Body of pancreas (tissue), 4 donors: ENCODE measurements at regions not wholly inside any gene's neighbourhood (a gene's known extent, or its start where the extent isn't known, plus 50 kb on each side); places are given as distances from the start of the nearest gene placed in this dataset.

Source experiments
- ATAC-seq: fragments of 150-250 bp; one replicate; pipeline ENCODE4 v1.9.1; 2016
- DNase-seq, 4 donors: peaks; one replicate each; pipeline ENCODE4 v3.0.0-alpha.2; 2019
- H3K27ac ChIP-seq, 4 donors: fragments of 200-600 bp; sonication (generic); 1 replicate in 3 of 4; 2 replicates in 1 of 4; pipeline versions ENCODE4 v1.5.1 to v1.6.1; 2016 to 2019; ENCODE audit warnings: mild to moderate bottlenecking in 1 of 4, mixed read lengths in 1 of 4, moderate library complexity in 1 of 4
- H3K27me3 ChIP-seq, 2 donors: fragments of 200-600 bp; sonication (generic); one replicate each; pipeline ENCODE4 v1.6.0; 2016; ENCODE audit warnings: mild to moderate bottlenecking in 1 of 2
- H3K36me3 ChIP-seq, 2 donors: fragments of 200-600 bp; sonication (generic); replicated peaks in 1 of 2; 2 replicates each; pipeline ENCODE4 v1.5.1; 2016; ENCODE audit warnings: low read depth in 2 of 2; ENCODE audit not compliant: insufficient read depth in 1 of 2
- H3K4me1 ChIP-seq: fragments of 200-600 bp; sonication (generic); one replicate; pipeline ENCODE4 v1.6.0; 2016
- H3K4me3 ChIP-seq, 2 donors: fragments of 200-600 bp; sonication (generic); 1 replicate in 1 of 2; 2 replicates in 1 of 2; pipeline ENCODE4 v1.5.1; 2016 to 2019
- H3K9me3 ChIP-seq, 3 donors: fragments of 200-600 bp; sonication (generic); 1 replicate in 2 of 3; 2 replicates in 1 of 3; pipeline ENCODE4 v1.5.1; 2016
- POLR2A ChIP-seq, 3 donors: fragments of 450-650 bp; IDR thresholded peaks; one replicate each; pipeline ENCODE4 v1.6.1; 2016; ENCODE audit warnings: antibody characterized with exemption in 3 of 3, mild to moderate bottlenecking in 2 of 3
- WGBS, 2 donors: methylation state at CpG; one replicate each; pipeline ENCODE4 v1.1.5; 2017; 5-methylcytosine and 5-hydroxymethylcytosine counted together
- intact Hi-C: fragments of 100-400 bp; cut with DNase I; formaldehyde crosslinking; loops from one replicate; pipeline ENCODE4 v1.15.1; 2023
- TF ChIP-seq, protein P1 (sequence below), 7 experiments: fragments of 450-650 bp in 4 of 7; fragments of 200-600 bp in 3 of 7; sonication (generic) in 3 of 7; IDR thresholded peaks; one replicate each; pipeline ENCODE4 v1.5.1; 2016 to 2019; ENCODE audit warnings: antibody characterized with exemption in 7 of 7

- H3K4me3 ChIP-seq, result no peak overlapping the region
- H3K9me3 ChIP-seq, result no peaks in the 10 kb centered on the region
- no peaks in the 10 kb centered on the region for H3K27me3 ChIP-seq
- WGBS, 2 donors, result 65 to 71% methylated on average over 1 of the region's 1 CpG
- H3K4me1 ChIP-seq, result no peaks in the 10 kb centered on the region
- no peak for DNase-seq
- TF ChIP-seq, protein P1, sequence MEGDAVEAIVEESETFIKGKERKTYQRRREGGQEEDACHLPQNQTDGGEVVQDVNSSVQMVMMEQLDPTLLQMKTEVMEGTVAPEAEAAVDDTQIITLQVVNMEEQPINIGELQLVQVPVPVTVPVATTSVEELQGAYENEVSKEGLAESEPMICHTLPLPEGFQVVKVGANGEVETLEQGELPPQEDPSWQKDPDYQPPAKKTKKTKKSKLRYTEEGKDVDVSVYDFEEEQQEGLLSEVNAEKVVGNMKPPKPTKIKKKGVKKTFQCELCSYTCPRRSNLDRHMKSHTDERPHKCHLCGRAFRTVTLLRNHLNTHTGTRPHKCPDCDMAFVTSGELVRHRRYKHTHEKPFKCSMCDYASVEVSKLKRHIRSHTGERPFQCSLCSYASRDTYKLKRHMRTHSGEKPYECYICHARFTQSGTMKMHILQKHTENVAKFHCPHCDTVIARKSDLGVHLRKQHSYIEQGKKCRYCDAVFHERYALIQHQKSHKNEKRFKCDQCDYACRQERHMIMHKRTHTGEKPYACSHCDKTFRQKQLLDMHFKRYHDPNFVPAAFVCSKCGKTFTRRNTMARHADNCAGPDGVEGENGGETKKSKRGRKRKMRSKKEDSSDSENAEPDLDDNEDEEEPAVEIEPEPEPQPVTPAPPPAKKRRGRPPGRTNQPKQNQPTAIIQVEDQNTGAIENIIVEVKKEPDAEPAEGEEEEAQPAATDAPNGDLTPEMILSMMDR (IDR thresholded peaks at IDR 0.05), result no peak
- TF ChIP-seq POLR2A (IDR thresholded peaks at IDR 0.05), result no peak
- H3K27ac ChIP-seq, result no peak overlapping the region
- H3K36me3 ChIP-seq, result no peaks in the 10 kb centered on the region
- intact Hi-C loops, result no loop called here
- ATAC-seq, result no peak
Measured at GRCh38 chr13:84481958-84482357, 599.7 kb upstream of the SLITRK1 start.

DNA sequence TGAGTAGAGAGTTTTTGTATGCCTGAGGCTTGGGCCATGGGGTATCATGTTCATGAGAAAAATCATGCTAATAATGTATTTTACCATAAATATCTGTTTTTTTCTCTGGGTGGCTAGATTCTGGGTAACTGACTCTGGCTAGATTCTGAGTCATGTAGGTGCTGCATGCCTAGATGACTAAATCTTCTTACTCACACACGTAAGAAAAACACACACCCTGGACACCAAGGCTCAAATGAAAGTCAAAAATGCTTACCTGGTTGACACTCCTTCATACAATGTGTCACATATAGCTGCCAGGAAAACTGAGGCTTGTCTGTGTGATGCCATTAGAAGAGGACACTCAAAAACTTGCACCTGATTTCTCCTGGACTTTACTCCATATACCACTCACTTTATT, 597.4 kb upstream of the SLITRK1 start:
- Histone ChIP-seq H3K9me3 (no peaks in the 10 kb centered on the region), H3K27ac (no peak overlapping the region), H3K36me3 (no peaks in the 10 kb centered on the region), H3K4me3 (no peak overlapping the region), H3K27me3 (no peaks in the 10 kb centered on the region), H3K4me1 (no peaks in the 10 kb centered on the region)
- intact Hi-C loops, result no loop called here
- DNase-seq (no peak), ATAC-seq (no peak)
- 74 to 87% methylated on average over 1 of the region's 1 CpG for WGBS, 2 donors
- no peak for TF ChIP-seq POLR2A (IDR thresholded peaks at IDR 0.05)
- TF ChIP-seq, protein P1 (IDR thresholded peaks at IDR 0.05), result no peak

DNA sequence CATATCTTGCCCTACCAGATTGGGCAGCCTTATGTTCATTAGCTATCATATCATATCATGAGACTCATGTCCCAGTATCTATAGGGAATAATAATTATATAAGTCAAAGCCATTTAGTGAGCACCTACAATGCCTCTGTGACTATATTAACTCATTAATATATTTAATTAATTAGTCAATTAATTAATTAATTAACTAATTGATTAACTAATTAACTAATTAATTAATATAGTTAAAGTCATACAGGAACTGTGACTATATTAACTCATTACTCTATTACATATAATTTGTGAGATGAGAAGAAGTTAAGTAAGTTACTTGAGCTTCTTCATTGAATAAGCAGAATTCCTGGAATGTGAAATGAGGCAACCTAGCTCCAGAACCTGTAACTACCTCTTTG, 588.3 kb upstream of the SLITRK1 start:
- H3K4me3 ChIP-seq, result no peak overlapping the region
- intact Hi-C loops, result no loop called here
- H3K4me1 ChIP-seq, result no peaks in the 10 kb centered on the region
- no peak for TF ChIP-seq POLR2A (IDR thresholded peaks at IDR 0.05)
- TF ChIP-seq, protein P1 (IDR thresholded peaks at IDR 0.05), result no peak
- H3K36me3 ChIP-seq, result no peaks in the 10 kb centered on the region
- no peak for ATAC-seq
- no peak overlapping the region for H3K27ac ChIP-seq
- H3K9me3 ChIP-seq, result no peaks in the 10 kb centered on the region
- no peaks in the 10 kb centered on the region for H3K27me3 ChIP-seq
- no peak for DNase-seq

GRCh38 chr13:84466461-84466860, 584.2 kb upstream of the SLITRK1 start:
- Histone ChIP-seq H3K9me3 (no peaks in the 10 kb centered on the region), H3K27ac (no peak overlapping the region), H3K4me1 (no peaks in the 10 kb centered on the region), H3K27me3 (no peaks in the 10 kb centered on the region), H3K36me3 (no peaks in the 10 kb centered on the region), H3K4me3 (no peak overlapping the region)
- DNase-seq (no peak), ATAC-seq (no peak)
- intact Hi-C loops, result no loop called here
- TF ChIP-seq, protein P1 (IDR thresholded peaks at IDR 0.05), result no peak
- TF ChIP-seq POLR2A (IDR thresholded peaks at IDR 0.05), result no peak

DNA sequence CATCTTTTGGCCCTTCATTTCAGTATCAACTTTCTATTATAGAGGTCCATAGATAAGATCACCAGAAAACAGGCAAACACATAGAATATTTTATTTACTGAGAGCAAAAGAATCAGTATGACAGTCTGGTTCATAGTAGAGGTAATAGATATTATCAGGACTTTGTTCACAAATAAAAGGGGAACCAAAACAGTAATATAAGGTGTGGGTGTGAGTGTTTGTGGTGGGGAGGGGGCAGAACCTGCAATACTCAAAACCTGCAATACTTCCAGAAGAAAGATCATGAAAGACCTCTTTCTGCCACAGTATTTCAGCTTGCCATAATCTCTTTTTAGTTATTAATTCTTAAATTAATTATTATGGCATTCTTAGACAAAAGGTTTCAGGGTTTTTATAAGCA, 578.7 kb upstream of the SLITRK1 start:
- intact Hi-C loops, result no loop called here
- DNase-seq (no peak), ATAC-seq (no peak)
- Histone ChIP-seq H3K4me3 (no peak overlapping the region), H3K27me3 (no peaks in the 10 kb centered on the region), H3K27ac (no peak overlapping the region), H3K9me3 (no peaks in the 10 kb centered on the region), H3K4me1 (no peaks in the 10 kb centered on the region), H3K36me3 (no peaks in the 10 kb centered on the region)
- TF ChIP-seq, protein P1 (IDR thresholded peaks at IDR 0.05), result no peak
- TF ChIP-seq POLR2A (IDR thresholded peaks at IDR 0.05), result no peak
